WTC11 (cell line): ENCODE measurements at regions not wholly inside any gene's neighbourhood (a gene's known extent, or its start where the extent isn't known, plus 50 kb on each side); places are given as distances from the start of the nearest gene placed in this dataset.

ENCODE experiments used
- ATAC-seq: fragments of 200-7000 bp; cut with Tn5 transposase; 2 replicates; pipeline ENCODE4 v1.10.0; 2021; ENCODE audit warnings: mild to moderate bottlenecking, moderate library complexity
- CTCF ChIA-PET: fragments of 300-600 bp; sonication (Branson Sonifier 250); formaldehyde crosslinking; loops from one replicate; lab custom pipeline; 2021; ENCODE audit warnings: antibody characterized with exemption; lab: Charles Lee
- POLR2A ChIA-PET: fragments of 350-600 bp; sonication (Branson Sonifier 250); formaldehyde crosslinking; loops from one replicate; lab custom pipeline; 2021; ENCODE audit warnings: antibody characterized with exemption; lab: Charles Lee
- DNase-seq: peaks from one replicate; pipeline ENCODE4 v3.0.0; 2021; ENCODE audit warnings: low spot score
- H3K27ac Mint-ChIP-seq: 2 replicates; pipeline ENCODE4 v1.8.0; 2021; ENCODE audit warnings: mixed read lengths
- H3K27me3 Mint-ChIP-seq: 2 replicates; pipeline ENCODE4 v1.8.0; 2021; ENCODE audit warnings: low read depth, mild to moderate bottlenecking, moderate library complexity, mixed read lengths
- H3K36me3 Mint-ChIP-seq: 2 replicates; pipeline ENCODE4 v1.8.0; 2021; ENCODE audit warnings: mixed read lengths
- H3K4me1 Mint-ChIP-seq: 2 replicates; pipeline ENCODE4 v1.8.0; 2022; ENCODE audit warnings: mixed read lengths
- H3K4me3 Mint-ChIP-seq: 2 replicates; pipeline ENCODE4 v1.8.0; 2021; ENCODE audit warnings: mild to moderate bottlenecking, moderate library complexity, mixed read lengths
- H3K9me3 Mint-ChIP-seq: 2 replicates; pipeline ENCODE4 v1.8.0; 2021; ENCODE audit warnings: mixed read lengths
- ATF6 ChIP-seq: sonication (generic); formaldehyde crosslinking; IDR thresholded peaks from 2 replicates; pipeline ENCODE4 v1.8.1; 2023; ENCODE audit warnings: mild to moderate bottlenecking, missing genetic modification reagents
- CREM ChIP-seq: sonication (generic); formaldehyde crosslinking; IDR thresholded peaks from 2 replicates; pipeline ENCODE4 v1.8.1; 2022; ENCODE audit warnings: mild to moderate bottlenecking, missing genetic modification reagents, moderate library complexity
- E2F1 ChIP-seq: sonication (generic); formaldehyde crosslinking; IDR thresholded peaks from 2 replicates; pipeline ENCODE4 v1.8.0; 2022; ENCODE audit warnings: mild to moderate bottlenecking, missing genetic modification reagents
- E2F5 ChIP-seq: sonication (generic); formaldehyde crosslinking; IDR thresholded peaks from 2 replicates; pipeline ENCODE4 v1.8.1; 2022; ENCODE audit warnings: mild to moderate bottlenecking, moderate library complexity, missing genetic modification reagents
- ESRRA ChIP-seq: sonication (generic); formaldehyde crosslinking; IDR thresholded peaks from 2 replicates; pipeline ENCODE4 v1.8.1; 2022; ENCODE audit warnings: mild to moderate bottlenecking, missing genetic modification reagents, borderline replicate concordance
- FOXP1 ChIP-seq: sonication (generic); formaldehyde crosslinking; IDR thresholded peaks from 2 replicates; pipeline ENCODE4 v1.8.0; 2022; ENCODE audit warnings: missing genetic modification reagents, mild to moderate bottlenecking, moderate library complexity, borderline replicate concordance
- FOXP4 ChIP-seq: sonication (generic); formaldehyde crosslinking; IDR thresholded peaks from 2 replicates; pipeline ENCODE4 v1.8.0; 2022; ENCODE audit warnings: mild to moderate bottlenecking, missing genetic modification reagents
- GABPB1 ChIP-seq: sonication (generic); formaldehyde crosslinking; IDR thresholded peaks from 2 replicates; pipeline ENCODE4 v1.8.1; 2023; ENCODE audit warnings: mild to moderate bottlenecking, missing genetic modification reagents
- GRHL2 ChIP-seq: fragments of 250-450 bp; sonication (Bioruptor Pico); IDR thresholded peaks from 2 replicates; pipeline ENCODE4 v1.8.0; 2022; ENCODE audit warnings: mild to moderate bottlenecking, moderate library complexity; ENCODE audit not compliant: insufficient replicate concordance, severe bottlenecking
- KAT7 ChIP-seq: sonication (generic); formaldehyde crosslinking; IDR thresholded peaks from 2 replicates; pipeline ENCODE4 v1.8.1; 2023; ENCODE audit warnings: missing genetic modification reagents, mild to moderate bottlenecking, borderline replicate concordance
- MLX ChIP-seq: sonication (generic); formaldehyde crosslinking; IDR thresholded peaks from 2 replicates; pipeline ENCODE4 v1.8.1; 2023; ENCODE audit warnings: mild to moderate bottlenecking, missing genetic modification reagents, moderate library complexity
- MXD4 ChIP-seq: fragments of 250-450 bp; sonication (Bioruptor Pico); IDR thresholded peaks from 2 replicates; pipeline ENCODE4 v1.8.0; 2021; ENCODE audit warnings: mild to moderate bottlenecking, moderate library complexity, borderline replicate concordance
- NFE2L1 ChIP-seq: sonication (generic); formaldehyde crosslinking; IDR thresholded peaks from 2 replicates; pipeline ENCODE4 v1.8.1; 2023; ENCODE audit warnings: missing genetic modification reagents
- OVOL2 ChIP-seq: fragments of 250-450 bp; sonication (Bioruptor Pico); IDR thresholded peaks from 2 replicates; pipeline ENCODE4 v1.9.0; 2021; ENCODE audit warnings: mild to moderate bottlenecking, borderline replicate concordance
- PRRX2 ChIP-seq: fragments of 250-450 bp; sonication (Bioruptor Pico); IDR thresholded peaks from 2 replicates; pipeline ENCODE4 v1.8.0; 2021; ENCODE audit warnings: mild to moderate bottlenecking
- SMAD3 ChIP-seq: sonication (generic); formaldehyde crosslinking; IDR thresholded peaks from 2 replicates; pipeline ENCODE4 v1.8.0; 2022; ENCODE audit warnings: missing genetic modification reagents, mild to moderate bottlenecking, borderline replicate concordance
- SMAD4 ChIP-seq: sonication (generic); formaldehyde crosslinking; IDR thresholded peaks from 2 replicates; pipeline ENCODE4 v1.8.0; 2022; ENCODE audit warnings: mild to moderate bottlenecking, missing genetic modification reagents
- USF1 ChIP-seq: sonication (generic); formaldehyde crosslinking; IDR thresholded peaks from 2 replicates; pipeline ENCODE4 v1.8.0; 2022; ENCODE audit warnings: mild to moderate bottlenecking, missing genetic modification reagents
- ZNF232 ChIP-seq: sonication (generic); formaldehyde crosslinking; IDR thresholded peaks from 2 replicates; pipeline ENCODE4 v1.8.0; 2022; ENCODE audit warnings: mild to moderate bottlenecking, missing genetic modification reagents
- ZNF512 ChIP-seq: sonication (generic); formaldehyde crosslinking; IDR thresholded peaks from 2 replicates; pipeline ENCODE4 v1.8.1; 2022; ENCODE audit warnings: missing genetic modification reagents, borderline replicate concordance
- ZSCAN18 ChIP-seq: fragments of 250-450 bp; sonication (Bioruptor Pico); IDR thresholded peaks from 2 replicates; pipeline ENCODE4 v2.1.2; 2022; ENCODE audit warnings: mild to moderate bottlenecking, moderate library complexity

- no peak for TF ChIP-seq FOXP4 (CRISPR knock-in tag)
- no peak for TF ChIP-seq ATF6 (CRISPR knock-in tag)
- no peak for TF ChIP-seq ZSCAN18
- no peak for TF ChIP-seq NFE2L1 (CRISPR knock-in tag)
- no peak for TF ChIP-seq MXD4 (CRISPR knock-in tag)
- no peak for TF ChIP-seq MLX (CRISPR knock-in tag)
- no peak for TF ChIP-seq GRHL2
- TF ChIP-seq SMAD3 (CRISPR knock-in tag): no peak
- TF ChIP-seq USF1 (CRISPR knock-in tag): no peak
- no peak for TF ChIP-seq GABPB1
- no peak for TF ChIP-seq OVOL2 (CRISPR knock-in tag)
- TF ChIP-seq PRRX2: no peak
- TF ChIP-seq, all 79 proteins: peak for 0
Measured at GRCh38 chr14:26199096-26199495, 398.7 kb downstream of the NOVA1 start (continued).

- Mint-ChIP-seq H3K36me3 (no peaks in the 10 kb centered on the region), H3K4me1 (peaks cover 11% of the 10 kb centered on the region)
- POLR2A ChIA-PET: no interaction called here
Measured at GRCh38 chr14:26194816-26195215, 403.0 kb downstream of the NOVA1 start.

More at GRCh38 chr14:26194816-26195215, 403.0 kb downstream of the NOVA1 start:
- Mint-ChIP-seq H3K27me3 (no peaks in the 10 kb centered on the region), H3K4me3 (no peak overlapping the region), H3K27ac (no peak overlapping the region), H3K9me3 (peaks cover 3% of the 10 kb centered on the region; the same call in 1 of the 2 replicates)
- CTCF ChIA-PET: no interaction called here
- DNase-seq (no peak), ATAC-seq (no peak)
- TF ChIP-seq ZNF232 (no peak), ESRRA (CRISPR knock-in tag) (no peak), CREM (CRISPR knock-in tag) (no peak), E2F1 (no peak), E2F5 (CRISPR knock-in tag) (no peak), NFE2L1 (CRISPR knock-in tag) (no peak), GRHL2 (no peak), KAT7 (CRISPR knock-in tag) (no peak), SMAD4 (CRISPR knock-in tag) (no peak), ZNF512 (CRISPR knock-in tag) (no peak), FOXP1 (CRISPR knock-in tag) (no peak)
